ENCODE measurements at regions not wholly inside any gene's neighbourhood (a gene's known extent, or its start where the extent isn't known, plus 50 kb on each side); places are given as distances from the start of the nearest gene placed in this dataset.

GRCh38 chr1:47622776-47623556 lies 185.1 kb downstream of the FOXD2 start:
- Mint-ChIP-seq H3K4me1 (peaks cover 3 to 8% of the 10 kb centered on the region in 2 experiments; a peak in 2 of 4 replicates), H3K9me3 (no peaks in the 10 kb centered on the region), H3K36me3 (ENCODE audit: insufficient read depth in 1 of 3, low read depth in 3 of 3) (no peaks in the 10 kb centered on the region), H3K27ac (no peak overlapping the region), H3K27me3 (ENCODE audit: low read depth) (peaks cover 50% of the 10 kb centered on the region), H3K4me3 (no peak overlapping the region)
- no peak overlapping the region for H4K91ac ChIP-seq (ENCODE audit: insufficient read length, low read depth, low read length)
- H3K4ac ChIP-seq (ENCODE audit: low read depth, low read length): no peak overlapping the region
- no peaks in the 10 kb centered on the region for H4K20me1 ChIP-seq (ENCODE audit: control insufficient read depth, insufficient read depth, insufficient read length)
- H4K5ac ChIP-seq (ENCODE audit: insufficient read length, low read depth, low read length): no peak overlapping the region
- no peak overlapping the region for H2AK5ac ChIP-seq (ENCODE audit: insufficient read length, low read length)
- no peak overlapping the region for H2BK120ac ChIP-seq (ENCODE audit: low read depth, low read length, poor library complexity, severe bottlenecking)
- no peaks in the 10 kb centered on the region for H3K79me2 ChIP-seq (ENCODE audit: insufficient read depth, low read length)
- no peak overlapping the region for H3T11ph ChIP-seq (ENCODE audit: low read length)
- no peak overlapping the region for H3K56ac ChIP-seq (ENCODE audit: insufficient read length, low read depth, low read length)
- H3K4me2 ChIP-seq (ENCODE audit: insufficient read depth, insufficient read length, low read length): no peak overlapping the region
- no peak overlapping the region for H4K8ac ChIP-seq (replicated peaks; ENCODE audit: insufficient read length, low read depth, low read length)
- no peak overlapping the region for H2AFZ ChIP-seq (ENCODE audit: low read length)
- no peaks in the 10 kb centered on the region for H3K9me3 ChIP-seq (ENCODE audit: control insufficient read depth, low read depth, low read length)
- DNase-seq: no peak
- no peak overlapping the region for H3K23ac ChIP-seq (ENCODE audit: insufficient read length, low read depth, low read length)
- H3K9ac ChIP-seq (ENCODE audit: extremely low read depth, insufficient read length, low read length): no peak overlapping the region
- no peak overlapping the region for H3K27ac ChIP-seq (ENCODE audit: insufficient read length, low read depth, low read length)
- H2BK5ac ChIP-seq (ENCODE audit: insufficient read length, low read length): no peak overlapping the region
- H3K27me3 ChIP-seq (ENCODE audit: insufficient read depth, low read length): no peaks in the 10 kb centered on the region; the same call in 1 of the 2 replicates
- no peaks in the 10 kb centered on the region for H3K4me1 ChIP-seq (ENCODE audit: insufficient read depth, low read length)
- no peak overlapping the region for H3K14ac ChIP-seq (ENCODE audit: insufficient read depth, low read length)
- WGBS (ENCODE audit: extremely low coverage, insufficient read length, low lambda C conversion rate): no CpG with 5 or more reads among the region's 8 CpGs
- H3K18ac ChIP-seq (ENCODE audit: insufficient read length, low read depth, low read length): no peak overlapping the region
- H2BK15ac ChIP-seq (ENCODE audit: low read depth, low read length): no peak overlapping the region
- H3K23me2 ChIP-seq (ENCODE audit: insufficient read length, low read depth, low read length, poor library complexity, severe bottlenecking): no peaks in the 10 kb centered on the region
- no peak overlapping the region for H2BK12ac ChIP-seq (ENCODE audit: insufficient read length, low read depth, low read length)
- H3K79me1 ChIP-seq (ENCODE audit: insufficient read depth, low read depth, low read length, poor library complexity, severe bottlenecking): no peaks in the 10 kb centered on the region
- H2BK20ac ChIP-seq (ENCODE audit: low read depth, low read length, poor library complexity, severe bottlenecking): no peak overlapping the region
- no peak for TF ChIP-seq CTCF (conservative IDR thresholded peaks at IDR 0.05)

Measured in H9 (cell line).